Left ventricle myocardium superior (tissue), 1 donor: ENCODE measurements at regions not wholly inside any gene's neighbourhood (a gene's known extent, or its start where the extent isn't known, plus 50 kb on each side); places are given as distances from the start of the nearest gene placed in this dataset.

ENCODE experiments used
- ATAC-seq: fragments of 200-7000 bp; cut with Tn5 transposase; one replicate; pipeline ENCODE4 v1.9.1; 2020; ENCODE audit warnings: mild to moderate bottlenecking, moderate library complexity
- DNase-seq: peaks from one replicate; pipeline ENCODE4 v3.0.0-alpha.2; 2020
- intact Hi-C: fragments of 100-400 bp; cut with micrococcal nuclease; formaldehyde crosslinking; loops from one replicate; pipeline ENCODE4 v1.11.0; 2022
- donor health status: DM: no; HTN: yes; CAD: no; lungs with severe emphysema.

DNA sequence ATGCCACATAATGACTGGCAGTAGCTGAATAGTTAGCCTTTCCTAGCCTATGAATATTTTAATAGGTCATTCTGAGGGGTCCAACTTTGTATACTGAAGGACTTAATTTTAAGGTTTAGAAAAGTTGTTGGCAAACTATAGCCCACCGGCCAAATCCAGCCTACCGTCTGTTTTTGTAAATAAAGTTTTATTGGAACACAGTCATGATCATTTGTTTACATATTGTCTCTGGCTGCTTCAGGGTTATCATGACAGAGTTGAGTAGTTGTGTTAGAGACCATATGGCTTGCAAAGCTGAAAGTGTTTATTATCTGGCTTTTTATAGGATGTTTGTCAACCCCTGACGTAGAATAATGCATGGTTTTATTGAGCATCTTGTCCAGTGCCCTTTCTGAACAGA lies 73.4 kb downstream of the NTMT2 start:
- DNase-seq (no peak), ATAC-seq (no peak)
- intact Hi-C loops: no loop called here

DNA sequence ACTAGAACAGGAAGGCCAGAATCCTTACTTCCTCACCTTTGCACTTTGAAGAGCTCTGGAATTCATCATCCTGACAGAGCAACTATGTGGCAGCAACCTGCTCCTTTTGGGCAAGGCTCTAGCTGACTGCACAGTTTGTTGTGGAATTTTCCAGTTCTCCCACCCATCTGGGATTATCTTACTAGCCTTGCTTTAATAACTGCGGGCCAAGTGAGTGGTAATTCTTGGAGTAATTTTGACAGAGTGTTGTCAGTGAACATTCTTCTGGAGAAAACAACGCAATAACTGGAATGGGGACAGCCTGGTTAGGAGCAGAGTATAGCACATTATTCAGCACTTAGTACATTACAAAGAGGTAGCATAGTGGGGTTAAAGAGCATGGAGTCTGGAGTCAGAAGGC lies 75.3 kb downstream of the NTMT2 start:
- DNase-seq (no peak), ATAC-seq (peak; percentile 85)
- intact Hi-C loops: no loop called here

DNA sequence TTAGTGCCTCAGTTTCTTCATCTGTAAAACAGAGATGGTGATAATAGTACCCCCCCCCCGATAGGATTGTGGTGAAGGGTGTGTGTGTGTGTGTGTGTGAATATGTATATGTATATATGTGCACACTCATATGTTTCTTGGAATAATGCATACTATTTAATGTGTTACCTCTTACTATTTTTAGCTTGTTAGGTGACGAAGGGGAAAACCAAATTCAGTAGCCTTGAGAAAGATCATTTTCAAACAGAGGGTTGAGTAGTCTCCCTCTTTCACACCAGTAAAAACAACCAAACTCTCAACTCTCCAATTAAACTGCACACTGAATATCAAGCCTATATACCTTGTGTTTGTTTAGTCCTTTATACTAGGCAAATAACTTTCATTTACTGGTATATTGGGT lies 75.7 kb downstream of the NTMT2 start:
- DNase-seq (no peak), ATAC-seq (no peak)
- intact Hi-C loops: no loop called here

DNA sequence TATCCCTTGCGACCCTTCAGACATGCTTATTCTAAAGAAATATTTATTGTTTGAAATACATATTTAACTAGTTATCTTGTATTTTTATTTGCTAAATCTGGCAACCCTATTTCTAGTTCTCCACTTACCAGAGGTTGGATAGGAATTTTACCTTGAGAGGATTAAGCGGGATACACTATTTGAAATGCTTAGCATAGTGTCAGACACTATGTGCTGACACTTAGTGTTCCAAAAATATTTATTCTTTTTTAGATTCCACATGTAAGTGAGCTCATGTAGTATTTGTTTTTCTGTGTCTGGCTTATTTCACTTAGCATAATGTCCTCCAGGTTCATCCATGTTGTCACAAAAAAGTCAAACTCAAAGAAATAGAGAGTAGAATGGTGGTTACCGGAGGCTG lies 78.7 kb downstream of the NTMT2 start:
- ATAC-seq (peak; percentile 67), DNase-seq (no peak)
- intact Hi-C loops: no loop called here

DNA sequence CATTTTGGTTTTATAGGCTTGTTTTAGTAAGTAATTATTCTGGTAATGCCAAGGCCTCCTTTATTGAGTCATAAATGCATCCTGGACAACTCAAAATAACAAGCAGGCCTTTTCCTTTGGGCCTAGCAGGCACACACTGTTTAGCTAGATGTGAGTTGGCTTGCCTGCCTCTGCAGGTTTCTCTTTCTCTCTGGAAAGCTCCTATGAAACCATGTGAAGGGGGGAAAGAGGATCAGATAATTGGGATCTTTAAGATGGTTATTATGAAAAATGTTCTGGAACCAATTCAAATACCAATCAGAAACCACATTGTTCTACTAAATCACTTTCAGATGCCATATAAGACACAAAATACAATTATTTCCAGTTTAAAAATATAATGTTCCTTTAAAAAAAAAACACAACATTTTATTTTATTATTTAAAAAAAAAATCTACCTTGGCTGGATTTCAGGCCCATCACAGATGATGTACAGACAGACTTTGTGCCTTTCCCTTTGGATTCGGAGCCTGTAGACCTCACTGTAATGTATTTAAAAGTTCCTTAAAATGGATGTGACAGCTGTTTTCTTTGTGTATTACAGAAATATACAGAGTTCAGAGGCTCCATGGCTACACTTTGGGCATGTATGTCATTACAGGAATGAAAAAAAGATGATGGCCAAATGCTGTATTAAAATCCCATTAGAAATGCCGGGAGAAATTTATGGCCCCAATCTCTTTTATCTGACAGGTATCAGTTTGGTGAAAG lies 80.2 kb downstream of the NTMT2 start:
- DNase-seq (no peak), ATAC-seq (no peak)
- intact Hi-C loops: no loop called here

DNA sequence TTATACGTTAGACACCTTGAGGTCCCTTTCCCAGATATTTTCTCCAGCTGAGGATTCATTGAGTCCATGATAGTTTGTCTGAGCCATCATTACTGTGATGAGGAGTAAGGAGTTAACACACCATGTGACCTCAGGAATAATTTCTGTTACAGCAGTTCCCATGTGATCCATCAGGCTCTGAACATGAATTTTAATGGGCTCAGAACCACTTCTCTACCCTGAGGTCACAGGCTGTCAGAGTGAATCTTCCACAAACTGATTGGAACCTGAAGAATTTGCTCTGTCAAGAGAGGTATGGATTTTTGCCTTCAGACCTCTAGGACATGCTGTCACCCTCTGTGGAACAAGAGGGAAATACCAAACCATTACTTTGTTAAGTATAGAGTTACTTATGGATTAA lies 81.0 kb downstream of the NTMT2 start:
- ATAC-seq (no peak), DNase-seq (no peak)
- intact Hi-C loops: no loop called here

DNA sequence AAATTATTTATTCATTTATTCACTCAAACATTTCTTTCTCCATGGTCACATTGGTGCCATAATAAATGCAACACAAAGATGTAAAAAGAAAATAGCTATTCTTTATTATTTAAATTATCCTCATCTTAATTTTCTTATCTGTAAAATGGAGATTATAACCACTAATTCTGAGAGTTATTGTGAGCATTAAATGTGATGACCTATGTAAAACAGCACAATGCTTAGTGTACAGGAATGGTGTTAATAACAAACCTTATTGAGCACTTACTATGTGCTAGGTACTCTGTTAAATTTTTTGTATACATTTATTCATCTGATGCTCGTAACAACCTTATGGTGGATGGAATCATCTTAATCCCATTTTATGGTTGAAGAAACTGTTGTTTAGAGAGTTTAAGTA lies 84.6 kb downstream of the NTMT2 start:
- intact Hi-C loops: no loop called here
- no peak for DNase-seq
- ATAC-seq: no peak

DNA sequence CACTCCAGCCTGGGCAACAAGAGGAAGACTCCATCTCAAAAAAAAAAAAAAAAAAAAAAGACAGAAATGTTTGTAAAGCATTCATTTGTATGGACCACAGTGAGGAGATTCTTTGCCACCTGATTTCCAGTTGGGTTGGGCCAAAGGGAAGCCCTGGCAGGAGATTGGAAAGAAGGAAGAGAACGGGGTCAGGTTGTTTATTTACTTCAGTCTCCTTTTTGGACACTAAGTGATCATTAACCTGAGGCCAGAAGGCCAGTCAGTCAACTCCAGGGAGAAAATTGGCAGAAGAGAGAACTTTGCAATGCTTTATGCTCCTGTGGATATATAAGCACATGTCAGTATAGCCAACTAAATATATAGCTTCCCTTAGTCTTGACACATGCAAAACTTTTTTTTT lies 85.9 kb downstream of the NTMT2 start:
- ATAC-seq (no peak), DNase-seq (no peak)
- intact Hi-C loops: no loop called here

DNA sequence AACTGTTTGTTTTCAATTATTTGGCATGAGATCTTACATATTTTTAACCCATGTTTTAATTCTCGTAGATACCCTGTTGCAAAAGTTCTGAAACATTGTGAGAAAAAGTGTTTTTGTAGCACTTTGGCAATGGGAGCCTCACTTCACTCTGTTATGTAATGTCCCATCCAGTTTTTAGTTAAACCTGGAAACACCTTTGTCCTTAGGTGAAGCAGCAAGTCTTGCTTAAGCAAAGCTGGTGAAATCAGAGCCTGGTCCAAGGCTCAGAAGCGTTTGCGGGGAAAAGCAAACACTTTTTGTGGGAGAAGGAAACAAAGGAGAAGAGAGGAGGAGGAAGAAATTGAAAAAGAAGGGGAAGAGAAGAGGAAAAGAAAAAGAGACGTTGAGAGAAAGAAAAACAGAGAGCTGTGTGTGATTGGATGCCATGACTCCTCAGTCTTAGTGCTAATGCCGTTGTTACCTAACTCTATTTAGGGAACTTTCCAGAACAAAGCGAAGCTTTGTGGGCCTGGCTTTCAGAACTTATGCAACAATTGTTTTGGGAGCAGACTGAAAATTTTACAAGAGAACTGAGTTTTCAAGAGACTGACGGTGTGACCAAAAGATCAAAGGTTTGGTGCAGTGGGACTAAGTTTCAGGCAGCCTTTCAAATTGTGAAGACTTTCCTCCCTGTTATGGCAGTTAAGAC lies 93.1 kb downstream of the NTMT2 start:
- no peak for ATAC-seq
- intact Hi-C loops: no loop called here
- no peak for DNase-seq

DNA sequence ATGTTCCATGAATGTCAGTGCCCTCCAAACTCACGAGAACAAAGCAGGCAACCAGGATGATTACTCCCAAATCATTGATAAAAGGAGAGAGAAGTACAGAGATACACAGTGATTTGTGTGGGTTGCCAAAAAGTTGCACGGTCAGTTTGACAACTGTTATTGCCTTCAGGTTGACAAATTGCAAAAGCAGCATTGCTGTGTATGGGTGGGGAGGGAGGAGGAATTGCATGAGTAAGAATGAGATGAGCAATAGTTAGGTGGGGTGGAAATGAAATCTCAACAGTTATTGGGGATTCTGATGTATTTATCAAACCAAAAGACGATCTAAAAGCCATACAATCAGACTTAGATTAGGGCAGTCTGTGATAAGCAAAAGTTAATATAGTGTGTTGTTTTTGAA lies 93.7 kb downstream of the NTMT2 start:
- intact Hi-C loops: no loop called here
- DNase-seq (no peak), ATAC-seq (no peak)

DNA sequence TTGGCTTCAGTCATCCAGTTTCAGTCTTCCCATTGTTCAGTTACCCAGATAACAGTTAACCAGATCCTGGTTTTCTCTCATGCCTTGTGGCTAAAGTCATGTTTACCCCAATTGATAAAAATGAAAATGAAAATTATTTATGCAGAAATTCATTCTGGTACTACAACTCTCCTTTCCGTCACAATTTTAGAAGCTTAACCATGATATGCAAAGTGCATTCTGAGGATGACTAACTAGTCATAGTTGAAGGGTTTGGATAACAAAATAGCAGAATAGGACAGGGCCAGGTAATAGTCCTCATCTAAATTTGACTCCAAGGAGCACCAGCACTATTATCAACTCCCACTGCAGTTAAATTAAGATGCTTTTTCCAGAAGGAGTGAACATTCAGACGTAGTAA lies 94.7 kb downstream of the NTMT2 start:
- no peak for DNase-seq
- intact Hi-C loops: no loop called here
- no peak for ATAC-seq

DNA sequence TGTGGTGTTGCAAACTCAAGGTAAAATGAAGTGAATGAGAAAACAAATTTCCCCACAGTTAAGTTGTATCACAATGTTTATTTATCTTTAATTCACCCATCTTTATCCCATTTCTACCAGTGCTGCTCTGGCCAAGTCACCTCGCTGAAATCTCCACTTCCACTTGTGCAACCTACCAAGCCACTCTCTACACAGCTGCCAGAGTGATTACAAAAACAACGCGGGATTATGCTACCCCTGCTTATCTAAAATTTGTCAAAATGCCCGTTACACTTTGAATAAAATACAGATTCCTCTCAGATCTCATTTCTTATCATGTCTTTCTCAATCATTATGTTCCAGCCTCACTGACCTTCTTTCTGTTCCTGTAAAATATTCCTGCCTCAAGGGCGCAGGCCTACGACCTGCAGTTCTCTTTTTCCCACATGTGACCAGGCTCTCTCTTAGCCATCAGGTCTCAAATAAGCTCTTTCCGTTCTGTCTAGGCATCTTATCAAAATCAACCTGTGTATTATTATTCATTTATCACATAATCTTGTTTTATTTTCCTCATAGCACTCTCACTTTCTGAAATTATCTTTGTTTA lies 95.6 kb downstream of the NTMT2 start:
- intact Hi-C loops: no loop called here
- no peak for DNase-seq
- ATAC-seq: peak; percentile 81

DNA sequence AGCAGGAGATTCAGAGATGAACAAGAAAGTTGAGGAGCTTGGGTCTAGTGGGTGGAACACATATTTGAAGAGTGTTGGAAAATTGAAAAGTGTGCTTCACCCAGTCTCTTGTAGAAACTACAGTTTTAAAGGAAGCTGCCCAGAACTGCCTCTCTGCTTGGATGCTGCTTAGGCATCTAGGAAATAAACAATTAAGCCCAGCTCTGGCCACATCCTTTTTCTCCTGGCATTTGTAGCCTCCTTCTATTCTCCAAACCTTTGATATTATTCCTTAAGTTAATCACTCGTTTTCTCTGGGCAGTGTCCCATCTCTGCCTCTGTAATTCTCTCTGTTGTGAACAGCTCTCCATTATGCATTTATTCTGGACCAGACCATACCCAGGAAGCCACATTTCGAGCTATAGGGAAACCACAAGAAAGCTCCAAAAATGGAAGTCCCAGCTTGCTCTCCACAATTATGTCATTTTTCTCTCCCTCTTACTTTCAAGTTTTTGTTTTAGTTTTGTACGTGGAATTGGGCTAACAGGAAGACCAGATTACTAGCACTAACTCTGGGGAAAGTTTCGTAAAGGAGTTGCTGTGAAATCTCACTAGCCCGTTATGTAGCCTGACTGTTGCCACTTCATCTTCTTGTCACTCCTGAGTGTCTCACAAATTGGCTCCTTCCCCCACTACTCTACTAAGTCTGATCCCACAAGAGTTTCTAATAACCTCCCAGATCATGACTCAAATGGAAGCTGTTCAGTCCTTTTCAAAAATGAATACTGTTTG lies 102.2 kb downstream of the NTMT2 start:
- ATAC-seq (no peak), DNase-seq (no peak)
- intact Hi-C loops: no loop called here

DNA sequence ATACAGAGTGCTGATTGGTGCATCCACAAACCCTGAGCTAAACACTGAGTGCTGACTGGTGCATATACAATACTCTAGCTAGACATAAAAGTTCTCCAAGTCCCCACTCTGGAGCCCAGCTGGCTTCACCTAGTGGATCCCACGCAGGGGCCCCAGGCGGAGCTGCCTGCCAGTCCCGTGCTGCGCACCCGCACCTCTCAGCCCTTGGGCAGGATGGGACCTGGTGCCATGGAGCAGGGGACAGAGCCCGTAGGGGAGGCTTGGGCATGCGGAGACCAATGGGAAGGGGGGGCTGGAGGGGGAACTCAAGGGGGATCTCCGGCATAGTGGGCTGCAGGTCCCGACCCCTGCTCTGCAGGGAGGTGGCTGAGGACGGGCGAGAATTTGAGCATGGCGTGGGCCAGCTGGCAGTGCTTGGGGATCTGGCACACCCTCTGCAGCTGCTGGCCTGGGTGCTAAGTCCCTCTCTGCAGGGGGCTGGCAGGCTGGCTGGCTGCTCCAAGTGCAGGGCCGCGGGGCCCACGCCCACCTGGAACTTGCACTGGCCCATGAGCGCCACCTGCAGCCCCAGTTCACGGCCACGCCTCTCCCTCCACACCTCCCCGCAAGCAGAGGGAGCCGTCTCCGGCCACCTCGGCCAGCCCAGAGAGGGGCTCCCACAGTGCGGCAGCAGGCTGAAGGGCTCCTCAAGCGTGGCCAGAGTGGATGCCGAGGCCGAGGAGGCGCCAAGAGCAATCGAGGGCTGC lies 104.9 kb downstream of the NTMT2 start:
- intact Hi-C loops: no loop called here
- no peak for ATAC-seq
- DNase-seq: peak; percentile 23

DNA sequence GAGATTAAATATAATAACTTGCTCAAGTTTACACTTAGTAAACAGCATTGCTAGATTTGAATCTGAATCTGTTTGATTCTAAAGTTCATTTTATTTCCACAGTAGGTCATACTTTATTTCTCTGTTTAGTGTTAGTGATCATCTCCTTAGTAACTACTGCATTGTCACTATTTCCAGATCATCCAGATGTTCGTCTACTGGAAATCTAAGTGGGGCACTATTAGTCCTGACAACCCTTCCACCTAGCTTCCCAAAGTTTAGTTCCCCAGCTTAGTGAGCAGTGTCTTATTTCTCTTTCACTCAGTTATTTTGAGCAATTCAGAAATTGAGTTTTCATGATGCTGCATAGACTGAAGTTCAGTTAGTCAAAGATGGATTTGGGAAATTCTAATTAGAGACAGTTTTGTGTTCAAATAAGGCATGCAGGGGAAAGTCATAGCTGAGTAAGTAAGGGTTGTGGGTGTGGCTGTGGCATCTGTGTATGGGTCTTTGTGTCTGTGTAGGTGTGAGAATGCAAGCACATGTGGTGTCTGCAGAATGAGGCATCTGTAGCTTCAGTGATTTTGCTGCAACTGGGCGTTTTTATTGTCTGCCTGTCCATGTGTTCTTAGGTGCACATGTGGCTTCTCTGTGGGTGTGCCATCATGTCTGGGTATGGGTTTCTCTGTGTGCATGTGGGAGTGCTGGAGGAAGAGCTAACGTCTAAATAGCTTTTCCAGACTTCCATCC lies 107.3 kb downstream of the NTMT2 start:
- DNase-seq (no peak), ATAC-seq (no peak)
- intact Hi-C loops: no loop called here

DNA sequence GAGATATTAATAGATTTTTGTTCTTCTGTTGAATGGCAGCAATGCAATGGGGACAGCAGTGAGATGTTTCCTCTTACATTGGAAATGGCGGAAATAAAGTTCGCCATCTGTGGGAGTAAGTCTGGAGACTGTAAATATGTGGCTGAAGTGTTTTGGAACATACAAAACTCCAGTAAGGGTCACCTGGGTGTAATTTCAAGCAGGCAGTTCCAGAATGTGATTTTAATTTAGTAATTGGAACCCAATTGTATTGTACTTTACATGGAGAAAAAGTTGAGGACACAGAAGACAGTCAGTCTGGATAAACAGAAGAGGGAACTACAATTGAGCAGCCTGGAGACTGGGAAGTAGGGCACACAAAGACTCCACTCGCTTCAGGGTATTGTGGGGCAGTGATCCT lies 108.6 kb downstream of the NTMT2 start:
- intact Hi-C loops: no loop called here
- DNase-seq: no peak
- no peak for ATAC-seq

DNA sequence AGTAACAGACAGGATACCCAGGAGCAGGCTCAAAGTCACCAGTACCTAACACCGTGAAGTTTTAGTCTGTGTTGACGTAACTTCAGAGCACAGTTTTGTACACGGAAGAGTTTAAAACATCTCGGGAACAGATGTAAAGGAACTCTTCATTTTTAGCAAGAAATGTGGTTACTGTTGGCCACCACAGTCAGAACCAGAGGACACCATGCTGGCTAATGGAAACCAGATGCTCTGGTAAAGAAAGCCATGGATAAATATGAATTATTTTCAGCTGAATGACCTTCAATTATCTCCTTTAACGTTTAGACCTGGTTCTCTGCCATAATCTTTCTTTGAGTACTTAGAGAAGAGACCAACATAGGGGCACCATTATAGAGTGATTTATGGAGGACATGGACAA lies 115.9 kb downstream of the NTMT2 start:
- ATAC-seq (no peak), DNase-seq (no peak)
- intact Hi-C loops: no loop called here

DNA sequence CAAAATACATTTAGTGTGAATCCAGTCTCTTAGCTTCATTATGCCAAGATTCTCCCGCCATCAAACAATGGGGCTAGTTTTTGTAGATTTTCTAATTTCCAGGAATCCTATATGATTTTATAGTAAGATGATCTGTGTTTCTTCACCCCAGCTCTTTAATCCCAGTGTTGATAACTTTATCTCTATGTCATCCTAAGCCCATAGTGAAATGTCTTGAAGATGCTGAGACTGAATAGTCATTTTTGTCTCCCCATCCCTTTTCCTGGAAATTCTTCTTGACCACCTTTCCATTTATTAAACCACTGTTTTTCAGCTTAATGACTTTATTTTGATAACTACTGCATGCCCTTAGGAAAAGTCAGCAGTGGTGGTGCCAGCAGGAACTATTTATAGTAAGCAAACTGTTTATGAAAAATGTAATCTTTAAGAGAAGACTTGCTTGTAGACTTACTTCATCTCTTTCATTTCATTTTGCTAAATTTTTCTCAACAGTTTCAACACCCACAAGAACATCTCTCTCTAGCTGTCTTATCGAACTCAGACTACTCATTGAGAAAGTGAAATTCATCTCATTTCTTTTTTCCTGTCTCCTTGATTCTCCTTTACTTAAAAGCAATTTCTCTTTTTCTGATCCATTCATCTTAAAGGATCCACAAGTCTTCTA lies 116.6 kb downstream of the NTMT2 start:
- intact Hi-C loops: no loop called here
- no peak for ATAC-seq
- DNase-seq: no peak
